ENCODE measurements at regions not wholly inside any gene's neighbourhood (a gene's known extent, or its start where the extent isn't known, plus 50 kb on each side); places are given as distances from the start of the nearest gene placed in this dataset.
A peak's percentile ranks its signal among the peaks of the same experiment; 100 is the strongest.

GRCh38 chr15:59819092-59819491 is 130.0 kb upstream of the BNIP2 start:
- DNase-seq (ENCODE audit: insufficient read length, low spot score, missing footprints): peak; percentile 1
- no peak overlapping the region for H3K4me2 ChIP-seq (ENCODE audit: insufficient read depth, low read length)
- no peaks in the 10 kb centered on the region for H3K9me3 ChIP-seq (ENCODE audit: low read depth, low read length)
- H3K27me3 ChIP-seq (ENCODE audit: insufficient read depth, low read length): peaks cover 10% of the 10 kb centered on the region
- H3K36me3 ChIP-seq (ENCODE audit: insufficient read depth, low read length): no peaks in the 10 kb centered on the region
- no peaks in the 10 kb centered on the region for H3K79me2 ChIP-seq (ENCODE audit: insufficient read depth, low read length)
- no peak for TF ChIP-seq CTCF (IDR thresholded peaks at IDR 0.05; ENCODE audit: extremely low read depth, low read depth, low read length)
- H4K20me1 ChIP-seq (ENCODE audit: insufficient read depth, low read length): no peaks in the 10 kb centered on the region
- no peak overlapping the region for H3K27ac ChIP-seq (ENCODE audit: low read depth, low read length)
- H2AFZ ChIP-seq (ENCODE audit: low read length): no peak overlapping the region
- no peak overlapping the region for H3K4me3 ChIP-seq (ENCODE audit: insufficient read depth, low read length)
- H3K4me1 ChIP-seq (ENCODE audit: insufficient read depth, low read length): no peaks in the 10 kb centered on the region

- H4K20me1 ChIP-seq (ENCODE audit: insufficient read depth, low read length): no peaks in the 10 kb centered on the region
- peaks cover 10% of the 10 kb centered on the region for H3K27me3 ChIP-seq (ENCODE audit: insufficient read depth, low read length)
- no peak overlapping the region for H3K4me3 ChIP-seq (ENCODE audit: insufficient read depth, low read length)
- no peak overlapping the region for H2AFZ ChIP-seq (ENCODE audit: low read length)
- no peak for DNase-seq (ENCODE audit: insufficient read length, low spot score, missing footprints)
- H3K79me2 ChIP-seq (ENCODE audit: insufficient read depth, low read length): no peaks in the 10 kb centered on the region
- H3K4me2 ChIP-seq (ENCODE audit: insufficient read depth, low read length): no peak overlapping the region
- no peaks in the 10 kb centered on the region for H3K4me1 ChIP-seq (ENCODE audit: insufficient read depth, low read length)
- H3K9me3 ChIP-seq (ENCODE audit: low read depth, low read length): no peaks in the 10 kb centered on the region
- H3K36me3 ChIP-seq (ENCODE audit: insufficient read depth, low read length): no peaks in the 10 kb centered on the region
- TF ChIP-seq CTCF (IDR thresholded peaks at IDR 0.05; ENCODE audit: extremely low read depth, low read depth, low read length): no peak
- no peak overlapping the region for H3K27ac ChIP-seq (ENCODE audit: low read depth, low read length)
Measured at GRCh38 chr15:59818336-59818735, 129.2 kb upstream of the BNIP2 start.

GRCh38 chr15:59817834-59818233 is 128.7 kb upstream of the BNIP2 start:
- Histone ChIP-seq H2AFZ (ENCODE audit: low read length) (no peak overlapping the region), H3K4me1 (ENCODE audit: insufficient read depth, low read length) (no peaks in the 10 kb centered on the region), H3K27ac (ENCODE audit: low read depth, low read length) (no peak overlapping the region), H3K36me3 (ENCODE audit: insufficient read depth, low read length) (no peaks in the 10 kb centered on the region), H3K27me3 (ENCODE audit: insufficient read depth, low read length) (peaks cover 14% of the 10 kb centered on the region), H3K79me2 (ENCODE audit: insufficient read depth, low read length) (no peaks in the 10 kb centered on the region), H3K4me2 (ENCODE audit: insufficient read depth, low read length) (no peak overlapping the region), H3K4me3 (ENCODE audit: insufficient read depth, low read length) (no peak overlapping the region), H3K9me3 (ENCODE audit: low read depth, low read length) (no peaks in the 10 kb centered on the region), H4K20me1 (ENCODE audit: insufficient read depth, low read length) (no peaks in the 10 kb centered on the region)
- no peak for TF ChIP-seq CTCF (IDR thresholded peaks at IDR 0.05; ENCODE audit: extremely low read depth, low read depth, low read length)
- peak; percentile 6 for DNase-seq (ENCODE audit: insufficient read length, low spot score, missing footprints)

- peaks cover 19% of the 10 kb centered on the region for H3K27me3 ChIP-seq (ENCODE audit: insufficient read depth, low read length)
- no peaks in the 10 kb centered on the region for H3K36me3 ChIP-seq (ENCODE audit: insufficient read depth, low read length)
- H3K27ac ChIP-seq (ENCODE audit: low read depth, low read length): no peak overlapping the region
- H3K9me3 ChIP-seq (ENCODE audit: low read depth, low read length): no peaks in the 10 kb centered on the region
- H4K20me1 ChIP-seq (ENCODE audit: insufficient read depth, low read length): no peaks in the 10 kb centered on the region
- H2AFZ ChIP-seq (ENCODE audit: low read length): no peak overlapping the region
- H3K4me1 ChIP-seq (ENCODE audit: insufficient read depth, low read length): no peaks in the 10 kb centered on the region
- TF ChIP-seq CTCF (IDR thresholded peaks at IDR 0.05; ENCODE audit: extremely low read depth, low read depth, low read length): no peak
- DNase-seq (ENCODE audit: insufficient read length, low spot score, missing footprints): no peak
- no peak overlapping the region for H3K4me2 ChIP-seq (ENCODE audit: insufficient read depth, low read length)
- no peaks in the 10 kb centered on the region for H3K79me2 ChIP-seq (ENCODE audit: insufficient read depth, low read length)
- H3K4me3 ChIP-seq (ENCODE audit: insufficient read depth, low read length): no peak overlapping the region
Measured at GRCh38 chr15:59817053-59817452, 127.9 kb upstream of the BNIP2 start.
